KMS-11 (cell line): ENCODE measurements at regions not wholly inside any gene's neighbourhood (a gene's known extent, or its start where the extent isn't known, plus 50 kb on each side); places are given as distances from the start of the nearest gene placed in this dataset.

Experiments used
- H2AFZ ChIP-seq: fragments of 200-600 bp; sonication (generic); 2 replicates; pipeline ENCODE4 v1.6.1; 2016; ENCODE audit warnings: antibody characterized with exemption, mixed run types, low read depth
- H3K27ac ChIP-seq: fragments of 200-600 bp; sonication (generic); 2 replicates; pipeline ENCODE4 v1.6.1; 2016; ENCODE audit warnings: mild to moderate bottlenecking, mixed run types
- H3K27me3 ChIP-seq: fragments of 200-600 bp; sonication (generic); 2 replicates; pipeline ENCODE4 v1.6.1; 2017; ENCODE audit warnings: mild to moderate bottlenecking, low read depth, mixed run types, moderate library complexity; ENCODE audit not compliant: insufficient read depth
- H3K36me3 ChIP-seq: fragments of 200-600 bp; sonication (generic); 2 replicates; pipeline ENCODE4 v1.6.1; 2017; ENCODE audit warnings: mild to moderate bottlenecking, mixed run types; ENCODE audit not compliant: insufficient read depth
- H3K4me1 ChIP-seq: fragments of 200-600 bp; sonication (generic); 2 replicates; pipeline ENCODE4 v1.6.1; 2016; ENCODE audit warnings: mild to moderate bottlenecking, low read depth, mixed run types; ENCODE audit not compliant: poor library complexity, severe bottlenecking
- H3K4me2 ChIP-seq: fragments of 200-600 bp; sonication (generic); 2 replicates; pipeline ENCODE4 v1.7.0; 2016; ENCODE audit warnings: mild to moderate bottlenecking, mixed run types
- H3K4me3 ChIP-seq: fragments of 200-600 bp; sonication (generic); IDR thresholded peaks from 2 replicates; pipeline ENCODE4 v1.6.1; 2017; ENCODE audit warnings: low read depth, low read length, mixed read lengths; ENCODE audit not compliant: insufficient read depth
- H3K79me2 ChIP-seq: fragments of 200-600 bp; sonication (generic); 2 replicates; pipeline ENCODE4 v1.6.1; 2016; ENCODE audit warnings: low read depth, mixed run types; ENCODE audit not compliant: insufficient read depth
- H3K9ac ChIP-seq: fragments of 200-600 bp; sonication (generic); 2 replicates; pipeline ENCODE4 v1.6.1; 2016; ENCODE audit warnings: mild to moderate bottlenecking, mixed run types
- H4K20me1 ChIP-seq: fragments of 200-600 bp; sonication (generic); 2 replicates; pipeline ENCODE4 v1.6.1; 2016; ENCODE audit warnings: mild to moderate bottlenecking, mixed run types; ENCODE audit not compliant: insufficient read depth
- TF ChIP-seq, protein P1 (sequence below): fragments of 200-600 bp; sonication (generic); conservative IDR thresholded peaks from 2 replicates; pipeline ENCODE4 v1.6.1; 2017; ENCODE audit warnings: low read depth, mild to moderate bottlenecking, antibody characterized with exemption, low read length, moderate library complexity, mixed read lengths

DNA sequence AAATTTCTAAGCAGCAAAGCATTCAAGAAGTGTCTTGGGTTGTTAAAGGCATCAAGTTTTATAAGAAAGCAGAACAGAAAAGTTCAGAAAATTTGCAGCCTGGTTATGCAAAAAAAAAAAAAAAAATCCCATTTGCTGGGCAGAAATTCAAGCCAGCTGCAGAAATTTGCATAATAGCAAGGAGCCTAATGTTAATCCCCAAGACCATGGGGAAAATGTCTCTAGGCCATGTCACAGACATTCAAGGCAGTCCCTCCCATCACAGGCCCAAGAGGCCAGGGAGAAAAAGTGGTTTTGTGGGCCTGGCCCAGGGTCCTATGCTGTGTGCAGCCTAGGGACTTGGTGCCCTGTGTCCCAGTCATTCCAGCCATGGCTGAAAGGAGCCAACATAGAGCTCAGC, 269.0 kb upstream of the SLC39A10 start:
- H3K4me2 ChIP-seq: no peak overlapping the region

DNA sequence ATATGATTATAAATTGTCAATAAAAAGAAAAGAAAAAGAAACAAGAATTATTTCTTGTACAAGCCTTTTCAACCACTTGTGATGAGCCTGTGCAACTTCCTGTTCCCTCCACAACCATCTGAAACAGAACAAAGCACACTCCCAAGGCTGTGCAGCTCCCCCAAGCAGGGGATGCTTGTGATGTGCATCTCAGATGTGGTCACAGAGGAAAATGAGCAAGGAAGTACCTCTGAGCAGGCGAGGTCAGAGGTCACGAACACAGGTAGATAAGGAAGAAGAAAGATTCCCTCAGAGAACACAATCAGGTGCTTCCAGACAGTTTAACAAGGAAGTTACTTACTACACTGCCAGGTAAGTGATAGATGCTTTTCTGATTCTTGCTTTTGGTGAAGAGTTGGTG, 274.8 kb upstream of the SLC39A10 start:
- TF ChIP-seq, protein P1, sequence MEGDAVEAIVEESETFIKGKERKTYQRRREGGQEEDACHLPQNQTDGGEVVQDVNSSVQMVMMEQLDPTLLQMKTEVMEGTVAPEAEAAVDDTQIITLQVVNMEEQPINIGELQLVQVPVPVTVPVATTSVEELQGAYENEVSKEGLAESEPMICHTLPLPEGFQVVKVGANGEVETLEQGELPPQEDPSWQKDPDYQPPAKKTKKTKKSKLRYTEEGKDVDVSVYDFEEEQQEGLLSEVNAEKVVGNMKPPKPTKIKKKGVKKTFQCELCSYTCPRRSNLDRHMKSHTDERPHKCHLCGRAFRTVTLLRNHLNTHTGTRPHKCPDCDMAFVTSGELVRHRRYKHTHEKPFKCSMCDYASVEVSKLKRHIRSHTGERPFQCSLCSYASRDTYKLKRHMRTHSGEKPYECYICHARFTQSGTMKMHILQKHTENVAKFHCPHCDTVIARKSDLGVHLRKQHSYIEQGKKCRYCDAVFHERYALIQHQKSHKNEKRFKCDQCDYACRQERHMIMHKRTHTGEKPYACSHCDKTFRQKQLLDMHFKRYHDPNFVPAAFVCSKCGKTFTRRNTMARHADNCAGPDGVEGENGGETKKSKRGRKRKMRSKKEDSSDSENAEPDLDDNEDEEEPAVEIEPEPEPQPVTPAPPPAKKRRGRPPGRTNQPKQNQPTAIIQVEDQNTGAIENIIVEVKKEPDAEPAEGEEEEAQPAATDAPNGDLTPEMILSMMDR: no peak
- H3K4me2 ChIP-seq: no peak overlapping the region

More for the DNA sequence above, 269.0 kb upstream of the SLC39A10 start:
- TF ChIP-seq, protein P1: no peak
- H4K20me1 ChIP-seq: no peaks in the 10 kb centered on the region
- no peaks in the 10 kb centered on the region for H3K4me1 ChIP-seq
- H3K4me3 ChIP-seq: no peak overlapping the region
- H3K9ac ChIP-seq: no peak overlapping the region
- no peak overlapping the region for H3K27ac ChIP-seq
- H2AFZ ChIP-seq: no peak overlapping the region
- H3K27me3 ChIP-seq: no peaks in the 10 kb centered on the region
- no peaks in the 10 kb centered on the region for H3K36me3 ChIP-seq
- no peaks in the 10 kb centered on the region for H3K79me2 ChIP-seq

DNA sequence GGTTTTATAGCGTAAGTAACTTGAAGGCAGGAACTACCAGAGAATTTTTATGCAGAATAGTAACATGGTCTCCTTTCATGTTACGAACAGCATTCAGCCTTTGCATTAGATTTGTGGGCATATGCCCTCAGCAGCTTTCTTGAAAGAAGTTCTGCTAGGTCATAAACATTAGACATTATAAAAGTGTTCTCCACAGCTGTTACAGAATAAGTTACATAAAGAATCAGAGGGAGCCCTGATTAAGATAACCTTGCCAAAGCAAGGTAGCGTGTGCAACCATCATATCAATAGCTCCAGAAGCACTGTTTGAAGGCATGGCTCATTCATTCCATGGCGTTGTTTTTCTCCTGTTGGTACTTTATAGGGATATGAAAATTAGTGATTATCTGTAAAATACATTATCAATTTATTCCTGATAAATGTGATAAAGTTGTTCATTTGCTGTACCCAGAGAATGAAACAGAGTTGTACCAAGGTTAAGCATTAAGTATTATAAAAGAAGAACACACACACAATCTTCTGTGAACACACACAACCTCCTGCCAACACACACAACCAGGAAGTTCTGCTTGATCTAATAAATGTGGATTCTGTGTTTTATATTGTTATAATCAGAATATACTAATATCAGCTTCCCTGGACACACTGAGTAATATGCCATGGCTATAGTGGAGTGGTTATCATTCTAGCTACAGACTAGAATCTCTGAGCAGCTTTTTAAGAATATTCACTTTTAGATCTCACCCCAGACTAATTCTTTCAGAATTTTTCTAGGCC, 286.7 kb upstream of the SLC39A10 start:
- Histone ChIP-seq H3K4me3 (no peak overlapping the region), H3K4me2 (no peak overlapping the region), H3K4me1 (no peaks in the 10 kb centered on the region), H3K27me3 (no peaks in the 10 kb centered on the region), H3K9ac (no peak overlapping the region), H3K27ac (no peak overlapping the region), H3K79me2 (no peaks in the 10 kb centered on the region), H3K36me3 (no peaks in the 10 kb centered on the region), H2AFZ (no peak overlapping the region), H4K20me1 (no peaks in the 10 kb centered on the region)
- TF ChIP-seq, protein P1: no peak

More for the DNA sequence above, 274.8 kb upstream of the SLC39A10 start:
- no peak overlapping the region for H3K4me3 ChIP-seq
- H3K4me1 ChIP-seq: no peaks in the 10 kb centered on the region
- H3K27ac ChIP-seq: no peak overlapping the region
- no peaks in the 10 kb centered on the region for H3K27me3 ChIP-seq
- H3K36me3 ChIP-seq: no peaks in the 10 kb centered on the region
- H3K79me2 ChIP-seq: no peaks in the 10 kb centered on the region
- H3K9ac ChIP-seq: no peak overlapping the region
- H4K20me1 ChIP-seq: no peaks in the 10 kb centered on the region
- H2AFZ ChIP-seq: no peak overlapping the region

DNA sequence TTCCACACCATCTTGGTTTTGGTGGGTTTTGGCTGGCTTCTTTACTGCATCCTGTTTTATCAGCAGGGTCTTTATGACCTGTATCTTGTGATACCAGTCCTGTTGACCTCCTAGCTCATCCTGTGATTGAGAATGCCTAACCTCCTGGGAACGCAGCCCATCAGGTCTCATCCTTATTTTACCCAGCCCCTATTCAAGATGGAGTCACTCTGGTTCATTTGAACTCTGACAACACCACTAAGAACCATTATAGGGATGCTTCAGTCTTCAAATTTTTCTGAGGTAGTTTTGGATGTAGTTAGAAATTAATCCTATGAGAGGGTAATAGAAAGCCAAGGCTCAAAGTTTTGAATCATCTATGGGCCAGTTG, 287.8 kb upstream of the SLC39A10 start:
- H3K4me3 ChIP-seq: no peak overlapping the region
- no peaks in the 10 kb centered on the region for H3K4me1 ChIP-seq
- H3K4me2 ChIP-seq: no peak overlapping the region
- no peak overlapping the region for H2AFZ ChIP-seq
- no peaks in the 10 kb centered on the region for H3K36me3 ChIP-seq
- H3K27me3 ChIP-seq: no peaks in the 10 kb centered on the region
- no peaks in the 10 kb centered on the region for H3K79me2 ChIP-seq
- H3K27ac ChIP-seq: no peak overlapping the region
- no peak overlapping the region for H3K9ac ChIP-seq
- TF ChIP-seq, protein P1: no peak
- H4K20me1 ChIP-seq: no peaks in the 10 kb centered on the region
